Naive thymus-derived CD8-positive, alpha-beta T cell (primary cell): ENCODE measurements at regions not wholly inside any gene's neighbourhood (a gene's known extent, or its start where the extent isn't known, plus 50 kb on each side); places are given as distances from the start of the nearest gene placed in this dataset.

Experiments
- ATAC-seq, 2 donors: fragments of 150-1000 bp; cut with Tn5 transposase in 1 of 2; sonication (Bioruptor Pico), chemical (Tn5 transposase) in 1 of 2; 1 replicate in 1 of 2; 2 replicates in 1 of 2; pipeline ENCODE4 v1.10.0; 2021; ENCODE audit warnings: mild to moderate bottlenecking in 2 of 2, moderate library complexity in 2 of 2
- POLR2A ChIA-PET: fragments of 350-600 bp; sonication (Branson Sonifier 250); formaldehyde crosslinking; loops from one replicate; lab custom pipeline; 2021; ENCODE audit warnings: antibody characterized with exemption; lab: Charles Lee
- DNase-seq, 10 donors: peaks; one replicate each; pipeline versions ENCODE4 v3.0.0 to v3.0.0-alpha.2; 2020 to 2022
- H3K27ac Mint-ChIP-seq, 10 donors: one replicate each; pipeline ENCODE4 v1.8.0; 2020 to 2022; ENCODE audit warnings: mild to moderate bottlenecking in 10 of 10, mixed read lengths in 10 of 10, moderate library complexity in 4 of 10, inconsistent platforms in 1 of 10
- H3K27me3 Mint-ChIP-seq, 5 donors: one replicate each; pipeline ENCODE4 v1.8.0; 2021 to 2022; ENCODE audit warnings: mixed read lengths in 5 of 5
- H3K36me3 Mint-ChIP-seq, 3 donors: one replicate each; pipeline ENCODE4 v1.8.0; 2020 to 2022; ENCODE audit warnings: mixed read lengths in 3 of 3, mild to moderate bottlenecking in 2 of 3, inconsistent platforms in 1 of 3
- H3K4me1 Mint-ChIP-seq, 4 donors: one replicate each; pipeline ENCODE4 v1.8.0; 2021 to 2022; ENCODE audit warnings: mixed read lengths in 4 of 4
- H3K4me3 Mint-ChIP-seq, 10 donors: one replicate each; pipeline ENCODE4 v1.8.0; 2020 to 2022; ENCODE audit warnings: mild to moderate bottlenecking in 10 of 10, mixed read lengths in 10 of 10, moderate library complexity in 6 of 10, inconsistent platforms in 1 of 10
- H3K9me3 Mint-ChIP-seq, 9 donors: one replicate each; pipeline ENCODE4 v1.8.0; 2020 to 2022; ENCODE audit warnings: mixed read lengths in 9 of 9, mild to moderate bottlenecking in 3 of 9, inconsistent platforms in 1 of 9, moderate library complexity in 1 of 9

DNA sequence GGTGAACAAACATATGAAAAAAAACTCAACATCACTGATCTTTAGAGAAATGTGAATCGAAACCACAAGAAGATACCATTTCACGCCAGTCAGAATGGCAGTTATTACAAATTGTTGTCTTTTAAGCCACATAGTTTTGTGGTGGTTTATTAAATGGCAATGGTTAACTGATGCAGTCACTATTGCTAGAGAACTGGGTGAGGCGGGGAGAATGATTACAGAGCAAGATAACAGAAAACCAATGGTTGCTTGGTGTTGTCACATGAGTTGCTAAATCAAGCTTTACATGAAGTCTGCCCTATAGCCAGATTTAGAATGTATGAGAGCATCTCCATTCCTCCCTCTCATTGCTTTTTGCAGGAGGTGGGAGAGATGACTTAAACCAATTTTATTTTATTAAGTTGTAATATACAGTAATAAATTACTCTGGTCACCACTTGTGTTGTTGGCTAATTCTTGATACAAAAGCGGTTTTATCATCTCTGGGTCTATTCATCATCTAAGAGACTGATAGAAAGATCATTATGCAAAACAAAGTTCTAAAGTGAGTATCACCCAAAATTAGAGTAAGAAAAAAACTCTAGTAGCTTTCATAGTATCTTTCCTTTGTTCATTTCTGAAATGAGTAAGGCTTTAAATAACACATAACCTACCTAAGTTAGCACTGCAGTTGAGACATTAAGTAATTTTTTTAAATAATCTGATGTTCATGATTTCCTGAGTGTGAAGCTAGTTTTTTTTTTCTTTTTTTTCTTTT, 859.5 kb downstream of the STIM2 start:
- POLR2A ChIA-PET = no interaction called here
- H3K36me3 Mint-ChIP-seq = no peaks in the 10 kb centered on the region
- DNase-seq = no peak
- H3K4me3 Mint-ChIP-seq = no peak overlapping the region
- H3K4me1 Mint-ChIP-seq = peaks cover 0 to 2% (median 0%) of the 10 kb centered on the region in 4 donors
- ATAC-seq = no peak
- H3K9me3 Mint-ChIP-seq = peaks cover 0 to 10% (median 3%) of the 10 kb centered on the region in 9 donors
- no peak overlapping the region for H3K27ac Mint-ChIP-seq
- no peaks in the 10 kb centered on the region for H3K27me3 Mint-ChIP-seq

DNA sequence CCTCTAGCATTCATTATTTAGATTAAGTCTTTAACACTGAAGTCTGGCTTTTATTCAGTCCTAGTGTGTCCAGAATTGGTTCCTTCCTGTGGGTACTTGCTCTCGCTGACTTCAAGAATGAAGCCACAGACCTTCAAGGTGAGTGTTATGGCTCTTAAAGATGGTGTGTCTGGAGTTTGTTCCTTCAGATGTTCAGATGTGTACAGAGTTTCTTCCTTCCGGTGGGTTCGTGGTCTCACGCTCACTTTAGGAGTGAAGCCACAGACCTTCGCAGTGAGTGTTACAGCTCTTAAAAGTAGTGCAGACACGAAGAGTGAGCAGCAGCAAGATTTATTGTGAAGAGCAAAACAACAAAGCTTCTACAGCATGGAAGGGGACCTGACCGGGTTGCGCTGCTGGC, 860.6 kb downstream of the STIM2 start:
- H3K4me1 Mint-ChIP-seq = peaks cover 0 to 2% (median 0%) of the 10 kb centered on the region in 4 donors
- DNase-seq = no peak
- peaks cover 0 to 10% (median 3%) of the 10 kb centered on the region in 9 donors for H3K9me3 Mint-ChIP-seq
- ATAC-seq = no peak
- H3K4me3 Mint-ChIP-seq = no peak overlapping the region
- POLR2A ChIA-PET = no interaction called here
- H3K27ac Mint-ChIP-seq = no peak overlapping the region
- no peaks in the 10 kb centered on the region for H3K27me3 Mint-ChIP-seq
- H3K36me3 Mint-ChIP-seq = no peaks in the 10 kb centered on the region

DNA sequence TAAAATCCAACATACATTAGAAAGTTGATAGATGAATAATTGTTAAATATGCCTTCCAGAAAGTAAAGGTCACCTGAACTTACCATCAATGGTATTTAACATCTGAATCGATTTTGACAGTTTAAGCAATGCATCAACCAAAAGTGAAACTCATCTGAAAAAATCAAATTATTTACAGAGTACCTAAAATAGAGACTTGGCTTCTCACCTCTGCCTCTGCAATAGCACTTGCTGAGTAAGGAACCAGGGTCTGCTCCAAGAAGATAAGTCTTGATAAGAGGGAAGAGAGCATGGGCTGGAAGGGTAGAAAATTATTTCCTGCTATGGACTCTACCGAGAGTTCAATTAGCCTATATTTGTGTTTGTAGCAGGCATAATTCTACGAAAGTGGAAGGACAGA, 868.3 kb downstream of the STIM2 start:
- Mint-ChIP-seq H3K4me1 (no peaks in the 10 kb centered on the region), H3K27me3 (no peaks in the 10 kb centered on the region), H3K36me3 (no peaks in the 10 kb centered on the region), H3K4me3 (no peak overlapping the region), H3K27ac (no peak overlapping the region), H3K9me3 (peaks cover 0 to 6% (median 0%) of the 10 kb centered on the region in 9 donors)
- ATAC-seq (no peak), DNase-seq (no peak)
- POLR2A ChIA-PET = no interaction called here

DNA sequence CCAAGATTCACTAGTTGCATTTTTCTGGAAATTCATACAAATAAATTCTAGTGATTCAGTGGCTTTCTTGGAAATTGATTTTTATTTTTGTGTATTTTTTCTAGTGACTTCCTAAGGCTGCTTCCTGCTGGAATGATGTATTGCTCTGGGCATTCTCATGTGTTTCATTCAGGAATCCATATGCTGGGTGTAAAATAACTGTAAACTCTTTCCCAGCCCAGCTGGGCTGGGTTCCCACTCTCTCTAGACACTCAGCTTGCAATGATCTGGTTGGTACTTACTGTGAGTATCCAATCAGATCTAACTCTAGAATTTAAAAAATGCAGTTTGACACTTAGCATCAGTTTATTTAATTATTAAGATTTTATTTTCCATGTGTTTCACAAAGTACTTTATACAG, 882.2 kb downstream of the STIM2 start:
- Mint-ChIP-seq H3K27me3 (no peaks in the 10 kb centered on the region), H3K27ac (no peak overlapping the region), H3K36me3 (peaks cover 0 to 4% (median 0%) of the 10 kb centered on the region in 3 donors), H3K4me3 (no peak overlapping the region), H3K4me1 (no peaks in the 10 kb centered on the region), H3K9me3 (peaks cover 0 to 15% (median 5%) of the 10 kb centered on the region in 9 donors)
- POLR2A ChIA-PET = no interaction called here
- no peak for ATAC-seq
- no peak for DNase-seq

DNA sequence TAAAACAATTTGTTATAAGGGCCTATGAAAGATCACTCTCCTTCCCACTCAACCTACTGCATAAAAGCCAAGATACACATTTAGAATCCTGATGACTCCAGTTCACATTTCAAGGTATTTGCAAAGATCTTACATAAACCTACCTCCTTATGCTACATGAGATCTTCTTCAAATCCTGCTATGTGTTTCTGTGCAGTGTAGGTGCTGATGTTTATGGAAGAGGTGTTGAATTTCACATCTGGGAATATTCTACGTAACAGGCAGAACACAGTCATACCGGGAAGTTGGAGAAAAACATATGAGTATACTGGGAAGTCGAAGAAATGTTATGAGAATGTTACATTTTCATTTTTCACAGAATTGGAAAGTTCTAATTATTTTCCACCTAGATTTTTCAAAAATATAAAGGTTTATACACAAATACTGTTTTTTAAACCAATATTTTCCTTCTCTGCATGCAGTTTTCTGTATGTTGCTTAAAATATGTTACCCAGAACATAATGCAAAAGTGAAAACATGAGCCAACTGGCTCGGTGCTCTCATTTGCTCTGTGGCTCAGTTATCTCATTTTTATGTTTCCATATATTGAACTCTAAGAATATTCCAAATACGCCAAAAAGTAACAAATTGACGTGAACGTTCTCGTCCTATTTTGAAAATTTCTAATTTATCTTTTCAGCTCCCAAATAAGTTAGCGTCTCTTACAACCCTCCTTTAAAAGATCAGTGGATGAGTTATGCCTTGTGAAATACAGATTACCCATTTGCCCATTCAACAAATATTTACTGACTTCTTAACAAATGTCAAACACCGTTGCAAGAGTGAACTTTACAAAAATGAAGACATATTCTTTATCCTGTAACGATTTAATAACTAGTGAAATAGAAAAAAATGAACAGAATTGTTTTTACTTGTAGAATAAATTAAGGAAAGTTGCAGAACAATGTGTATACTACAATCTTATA, 899.3 kb downstream of the STIM2 start:
- DNase-seq (no peak), ATAC-seq (no peak)
- POLR2A ChIA-PET = no interaction called here
- Mint-ChIP-seq H3K27me3 (no peaks in the 10 kb centered on the region), H3K4me1 (no peaks in the 10 kb centered on the region), H3K4me3 (no peak overlapping the region), H3K9me3 (peaks cover 0 to 18% (median 2%) of the 10 kb centered on the region in 9 donors), H3K27ac (no peak overlapping the region), H3K36me3 (no peaks in the 10 kb centered on the region)

DNA sequence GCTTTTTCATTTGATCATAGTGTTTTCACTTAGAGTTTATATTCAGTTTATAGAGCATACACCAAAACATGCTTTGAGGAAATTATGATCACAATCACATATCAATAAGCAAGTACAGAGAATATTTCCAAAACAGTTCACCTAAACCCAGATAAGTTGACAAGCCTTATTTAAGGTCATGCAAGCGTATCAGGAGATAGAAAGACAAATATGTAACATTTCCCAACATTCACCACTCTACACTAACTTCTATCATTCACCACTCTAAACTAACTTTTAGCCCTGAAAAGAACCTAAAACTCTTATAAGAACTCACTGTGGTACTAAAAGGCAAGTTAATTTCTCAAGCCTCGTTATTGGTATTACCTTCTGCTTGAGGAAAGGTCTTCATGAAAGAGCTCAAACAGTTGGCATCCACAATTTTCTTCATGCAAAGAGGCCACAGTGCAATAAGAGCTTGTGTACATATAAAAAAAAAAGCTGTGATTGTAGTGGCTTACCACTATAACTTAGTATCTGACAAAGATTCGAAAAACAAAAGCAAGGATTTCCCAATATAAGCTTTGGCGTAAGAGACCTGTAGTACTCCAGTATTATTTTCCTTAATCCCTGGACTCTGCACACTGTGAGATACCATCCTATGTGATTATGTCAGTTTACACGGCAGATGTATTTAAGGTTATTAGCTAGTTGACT, 903.3 kb downstream of the STIM2 start:
- peaks cover 0 to 27% (median 4%) of the 10 kb centered on the region in 9 donors for H3K9me3 Mint-ChIP-seq

DNA sequence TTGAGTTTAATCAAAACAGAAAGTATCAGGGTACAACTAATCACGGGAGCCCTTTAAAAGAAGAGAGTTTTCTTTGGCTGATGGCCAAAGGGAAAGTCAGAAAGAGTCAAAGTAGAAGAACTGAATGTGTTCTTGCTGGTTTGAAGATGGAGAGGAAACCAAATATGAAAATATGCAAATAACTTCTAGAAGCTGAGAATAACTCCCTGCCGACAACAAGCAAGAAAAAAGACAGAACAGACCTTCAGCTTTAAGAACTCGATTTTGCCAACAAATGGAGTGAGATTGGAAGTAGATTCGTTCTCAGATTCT, 903.8 kb downstream of the STIM2 start:
- ATAC-seq = no peak
- Mint-ChIP-seq H3K4me3 (no peak overlapping the region), H3K36me3 (no peaks in the 10 kb centered on the region), H3K27me3 (no peaks in the 10 kb centered on the region), H3K27ac (no peak overlapping the region), H3K4me1 (no peaks in the 10 kb centered on the region), H3K9me3 (peaks cover 0 to 24% (median 2%) of the 10 kb centered on the region in 9 donors)
- POLR2A ChIA-PET = no interaction called here
- no peak for DNase-seq

More for the DNA sequence above, 903.3 kb downstream of the STIM2 start:
- DNase-seq (no peak), ATAC-seq (no peak)
- POLR2A ChIA-PET = no interaction called here
- H3K36me3 Mint-ChIP-seq = no peaks in the 10 kb centered on the region
- no peaks in the 10 kb centered on the region for H3K4me1 Mint-ChIP-seq
- no peak overlapping the region for H3K4me3 Mint-ChIP-seq
- H3K27ac Mint-ChIP-seq = no peak overlapping the region
- H3K27me3 Mint-ChIP-seq = no peaks in the 10 kb centered on the region

DNA sequence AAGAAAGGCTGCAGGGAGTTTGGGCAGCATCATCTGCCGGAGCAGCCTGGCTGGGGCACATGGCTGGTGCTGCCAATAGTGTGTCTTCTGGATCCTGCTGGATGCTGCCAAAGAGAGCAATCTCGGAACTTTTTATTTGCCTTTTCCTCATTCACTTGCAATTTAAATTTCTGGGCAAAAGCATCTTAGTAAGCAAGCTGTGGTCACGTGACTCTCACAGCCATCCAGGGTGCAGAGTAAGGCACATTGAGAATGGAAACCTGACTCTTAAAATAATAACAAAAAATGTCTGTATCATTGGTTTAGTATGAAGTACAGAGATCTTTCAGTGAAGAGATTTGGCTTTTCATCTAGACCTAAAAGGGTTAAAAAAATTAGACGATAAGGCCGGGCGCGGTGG, 910.3 kb downstream of the STIM2 start:
- Mint-ChIP-seq H3K27me3 (no peaks in the 10 kb centered on the region), H3K4me3 (no peak overlapping the region), H3K4me1 (no peaks in the 10 kb centered on the region), H3K36me3 (no peaks in the 10 kb centered on the region), H3K9me3 (peaks cover 0 to 12% (median 2%) of the 10 kb centered on the region in 9 donors), H3K27ac (no peak overlapping the region)
- POLR2A ChIA-PET = no interaction called here
- ATAC-seq (no peak), DNase-seq (no peak)

DNA sequence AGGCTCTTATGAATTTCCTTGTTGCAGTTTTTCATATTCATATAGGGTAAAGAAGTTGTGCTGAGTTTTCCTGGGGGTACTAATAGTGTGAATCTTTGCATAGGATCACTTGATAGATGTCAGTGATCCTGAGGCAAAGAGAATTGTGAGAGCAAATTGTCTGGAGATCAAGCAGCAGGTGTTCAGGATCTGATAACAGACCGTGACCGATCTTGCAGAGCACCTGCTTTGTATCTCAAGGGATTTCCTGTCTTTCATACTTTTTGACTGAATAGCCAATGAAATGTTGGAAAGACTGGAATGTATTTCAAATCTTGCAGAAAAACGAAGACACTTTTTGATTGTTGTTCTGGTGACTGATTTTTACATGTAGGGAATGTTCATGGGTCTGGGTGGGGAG, 914.5 kb downstream of the STIM2 start:
- Mint-ChIP-seq H3K27me3 (no peaks in the 10 kb centered on the region), H3K27ac (no peak overlapping the region), H3K9me3 (peaks cover 0 to 11% (median 3%) of the 10 kb centered on the region in 9 donors), H3K36me3 (no peaks in the 10 kb centered on the region), H3K4me1 (no peaks in the 10 kb centered on the region), H3K4me3 (no peak overlapping the region)
- POLR2A ChIA-PET = no interaction called here
- no peak for ATAC-seq
- no peak for DNase-seq

DNA sequence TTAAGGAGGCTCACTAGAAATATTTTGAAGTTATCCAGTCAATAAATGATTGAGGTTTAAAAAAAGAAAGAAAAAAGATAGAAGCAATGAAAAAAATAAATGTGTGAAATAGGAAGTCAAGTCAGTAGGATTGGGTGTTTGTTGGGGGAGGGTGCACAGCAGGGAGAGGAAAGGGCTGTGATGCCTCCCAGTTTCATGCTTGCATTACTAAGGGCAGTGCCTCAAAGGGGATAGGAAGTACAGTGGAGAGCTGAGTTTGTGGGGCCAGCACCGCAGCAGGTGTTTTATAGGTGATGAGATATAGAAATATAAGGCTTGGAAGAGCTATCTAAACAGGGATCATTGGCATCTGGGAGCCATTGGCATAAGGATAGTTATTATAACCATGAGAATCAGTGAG, 919.2 kb downstream of the STIM2 start:
- POLR2A ChIA-PET = no interaction called here
- ATAC-seq = no peak
- Mint-ChIP-seq H3K36me3 (no peaks in the 10 kb centered on the region), H3K27me3 (no peaks in the 10 kb centered on the region), H3K4me1 (no peaks in the 10 kb centered on the region), H3K4me3 (no peak overlapping the region), H3K27ac (no peak overlapping the region), H3K9me3 (peaks cover 0 to 17% (median 7%) of the 10 kb centered on the region in 9 donors)
- DNase-seq = no peak

DNA sequence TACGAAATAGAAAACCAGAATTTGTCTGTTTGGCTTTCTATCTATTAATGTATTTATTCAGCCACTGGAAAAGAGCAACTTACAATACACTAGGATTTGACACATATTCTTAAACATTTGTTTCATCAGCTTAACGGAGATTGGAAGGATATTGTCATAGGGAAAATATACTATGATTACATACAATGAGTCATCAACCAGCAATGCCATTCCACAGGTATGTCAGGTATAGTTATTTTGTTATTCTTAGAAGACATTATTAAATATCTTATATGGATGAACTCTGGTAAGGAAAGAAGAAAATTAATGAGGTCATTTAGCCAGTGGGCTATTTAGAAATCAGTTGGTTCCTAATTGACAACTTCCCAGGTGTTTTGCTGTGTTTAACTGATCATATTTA, 926.6 kb downstream of the STIM2 start:
- H3K27ac Mint-ChIP-seq = no peak overlapping the region
- no peaks in the 10 kb centered on the region for H3K27me3 Mint-ChIP-seq
- H3K36me3 Mint-ChIP-seq = no peaks in the 10 kb centered on the region
- POLR2A ChIA-PET = no interaction called here
- H3K9me3 Mint-ChIP-seq = peaks cover 0 to 14% (median 6%) of the 10 kb centered on the region in 9 donors
- no peaks in the 10 kb centered on the region for H3K4me1 Mint-ChIP-seq
- DNase-seq (no peak), ATAC-seq (no peak)
- no peak overlapping the region for H3K4me3 Mint-ChIP-seq

DNA sequence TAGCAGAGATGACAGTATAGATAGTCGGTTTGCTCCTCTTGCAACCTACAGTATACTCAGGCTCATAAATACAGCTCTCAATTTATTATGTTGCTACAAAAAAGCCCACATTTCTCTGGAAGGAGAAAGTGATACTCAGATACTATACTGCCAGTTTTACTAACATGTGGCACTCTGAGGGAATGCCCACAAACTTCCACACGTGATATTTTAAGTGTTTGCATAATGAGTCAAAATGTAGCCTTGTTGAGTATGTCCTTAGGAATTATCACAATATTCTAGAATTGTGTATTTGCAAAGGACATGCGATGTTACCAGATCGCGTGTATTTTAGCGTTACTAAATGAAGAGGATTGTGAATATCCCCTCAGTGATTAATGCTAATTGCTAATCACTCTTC, 929.1 kb downstream of the STIM2 start:
- Mint-ChIP-seq H3K4me3 (no peak overlapping the region), H3K4me1 (no peaks in the 10 kb centered on the region), H3K36me3 (no peaks in the 10 kb centered on the region), H3K27ac (no peak overlapping the region), H3K27me3 (no peaks in the 10 kb centered on the region), H3K9me3 (peaks cover 0 to 10% (median 2%) of the 10 kb centered on the region in 9 donors)
- POLR2A ChIA-PET = no interaction called here
- DNase-seq (no peak), ATAC-seq (no peak)

DNA sequence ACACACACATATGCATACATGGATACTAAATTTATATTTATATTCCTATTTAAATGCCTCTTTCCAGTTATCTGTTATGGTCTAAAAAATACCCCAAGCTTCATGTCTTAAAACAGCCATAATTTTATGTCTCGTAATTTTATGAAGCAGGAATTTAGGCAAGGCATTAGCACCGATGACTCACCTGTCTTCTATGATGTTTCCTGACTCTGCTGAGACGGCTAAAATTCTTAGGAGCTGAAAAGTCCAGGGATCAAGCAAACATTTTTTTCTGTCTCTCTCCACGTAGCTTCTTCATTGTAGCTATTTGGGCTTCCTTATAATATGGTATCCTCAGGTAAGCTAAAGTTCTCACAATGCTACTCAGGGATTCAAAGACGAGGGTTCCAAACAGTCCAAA, 930.3 kb downstream of the STIM2 start:
- DNase-seq = no peak
- no peaks in the 10 kb centered on the region for H3K27me3 Mint-ChIP-seq
- no peak for ATAC-seq
- H3K27ac Mint-ChIP-seq = no peak overlapping the region
- no peak overlapping the region for H3K4me3 Mint-ChIP-seq
- peaks cover 0 to 10% (median 1%) of the 10 kb centered on the region in 9 donors for H3K9me3 Mint-ChIP-seq
- H3K4me1 Mint-ChIP-seq = no peaks in the 10 kb centered on the region
- POLR2A ChIA-PET = no interaction called here
- H3K36me3 Mint-ChIP-seq = no peaks in the 10 kb centered on the region
